Progenitor cell of endocrine pancreas (in vitro differentiated cells): ENCODE measurements at regions not wholly inside any gene's neighbourhood (a gene's known extent, or its start where the extent isn't known, plus 50 kb on each side); places are given as distances from the start of the nearest gene placed in this dataset.

ENCODE experiments used
- DNase-seq: peaks from one replicate; pipeline ENCODE4 v3.0.0; 2021; ENCODE audit warnings: low spot score; ENCODE audit not compliant: unreplicated experiment
- H3K27ac Mint-ChIP-seq: 2 replicates; pipeline ENCODE4 v1.8.0; 2021; ENCODE audit warnings: mild to moderate bottlenecking, moderate library complexity, mixed read lengths
- H3K27me3 Mint-ChIP-seq: 2 replicates; pipeline ENCODE4 v1.8.0; 2021; ENCODE audit warnings: mixed read lengths
- H3K36me3 Mint-ChIP-seq: 2 replicates; pipeline ENCODE4 v1.8.0; 2022; ENCODE audit warnings: mixed read lengths; ENCODE audit not compliant: insufficient read depth
- H3K4me1 Mint-ChIP-seq: 2 replicates; pipeline ENCODE4 v1.8.0; 2021; ENCODE audit warnings: low read depth, mixed read lengths
- H3K4me3 Mint-ChIP-seq: 2 replicates; pipeline ENCODE4 v1.8.0; 2021; ENCODE audit warnings: low read depth, mild to moderate bottlenecking, moderate library complexity, mixed read lengths
- H3K9me3 Mint-ChIP-seq: 2 replicates; pipeline ENCODE4 v1.8.0; 2021; ENCODE audit warnings: low read depth, mixed read lengths
- CTCF ChIP-seq: fragments of 200-600 bp; sonication (generic); IDR thresholded peaks from one replicate; pipeline ENCODE4 v1.5.0; 2021; ENCODE audit warnings: antibody characterized with exemption, mild to moderate bottlenecking; ENCODE audit not compliant: unreplicated experiment

DNA sequence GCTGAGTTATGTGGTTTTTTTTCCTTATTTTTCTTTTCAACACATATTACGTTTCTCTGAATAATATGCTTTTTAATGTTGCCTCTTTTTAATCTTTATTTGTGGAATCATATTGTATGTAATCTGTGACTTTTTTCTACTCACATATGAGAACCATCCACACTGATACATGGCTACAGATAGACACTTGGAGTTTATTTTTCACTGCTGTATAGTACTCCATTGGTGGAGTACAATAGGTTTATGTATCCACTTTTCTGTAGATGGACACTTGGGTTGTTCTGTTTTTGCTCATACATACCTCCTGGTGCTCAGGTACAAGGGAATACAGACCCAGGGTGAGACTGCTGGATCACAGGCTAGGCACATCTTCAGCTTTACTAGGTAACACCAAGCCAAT lies 71.5 kb upstream of the ERG start:
- TF ChIP-seq CTCF, result no peak
- no peak for DNase-seq
- Mint-ChIP-seq H3K9me3 (peaks cover 4% of the 10 kb centered on the region), H3K27ac (no peak overlapping the region), H3K27me3 (peaks cover 33% of the 10 kb centered on the region), H3K4me3 (no peak overlapping the region), H3K36me3 (no peaks in the 10 kb centered on the region), H3K4me1 (no peaks in the 10 kb centered on the region)

DNA sequence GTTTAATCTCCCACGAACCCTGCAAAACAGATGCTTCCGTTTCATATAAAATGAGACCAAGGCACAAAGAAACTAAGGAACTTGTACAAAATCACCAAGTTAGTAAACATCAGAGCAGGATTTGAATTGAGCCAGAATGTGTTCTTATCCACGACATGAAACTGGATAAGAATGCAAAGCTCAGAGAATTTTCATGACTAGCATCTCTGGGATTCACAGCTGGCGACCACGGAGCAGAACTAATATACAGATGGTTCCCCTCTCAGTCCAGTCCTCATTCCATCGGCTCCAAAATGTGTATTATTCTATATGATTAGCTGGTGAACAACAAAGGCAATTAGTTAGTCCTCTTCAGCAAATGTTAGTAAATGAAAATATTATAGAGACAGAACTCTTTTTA lies 72.3 kb upstream of the ERG start:
- Mint-ChIP-seq H3K36me3 (no peaks in the 10 kb centered on the region), H3K27me3 (peaks cover 25% of the 10 kb centered on the region), H3K27ac (no peak overlapping the region), H3K9me3 (peaks cover 1% of the 10 kb centered on the region), H3K4me3 (no peak overlapping the region), H3K4me1 (no peaks in the 10 kb centered on the region)
- no peak for TF ChIP-seq CTCF
- DNase-seq, result no peak

- Mint-ChIP-seq H3K36me3 (no peaks in the 10 kb centered on the region), H3K27me3 (peaks cover 15% of the 10 kb centered on the region), H3K4me1 (no peaks in the 10 kb centered on the region), H3K27ac (no peak overlapping the region), H3K4me3 (no peak overlapping the region), H3K9me3 (no peaks in the 10 kb centered on the region)
- DNase-seq, result no peak
- TF ChIP-seq CTCF, result no peak
These were observed 76.8 kb upstream of the ERG start for GRCh38 chr21:38574895-38575575.

- no peaks in the 10 kb centered on the region for H3K4me1 Mint-ChIP-seq
- no peak overlapping the region for H3K4me3 Mint-ChIP-seq
- H3K9me3 Mint-ChIP-seq, result no peaks in the 10 kb centered on the region
- H3K27me3 Mint-ChIP-seq, result peaks cover 15% of the 10 kb centered on the region
- no peaks in the 10 kb centered on the region for H3K36me3 Mint-ChIP-seq
- H3K27ac Mint-ChIP-seq, result no peak overlapping the region
- no peak for DNase-seq
- no peak for TF ChIP-seq CTCF
These were observed 79.6 kb upstream of the ERG start for GRCh38 chr21:38577887-38578286.

- Mint-ChIP-seq H3K27me3 (peaks cover 24% of the 10 kb centered on the region), H3K4me1 (peaks cover 6% of the 10 kb centered on the region), H3K36me3 (no peaks in the 10 kb centered on the region), H3K27ac (no peak overlapping the region), H3K9me3 (no peaks in the 10 kb centered on the region), H3K4me3 (no peak overlapping the region)
- no peak for DNase-seq
- TF ChIP-seq CTCF, result no peak
These were observed 92.4 kb upstream of the ERG start for GRCh38 chr21:38590449-38591217.
